ENCODE measurements at regions not wholly inside any gene's neighbourhood (a gene's known extent, or its start where the extent isn't known, plus 50 kb on each side); places are given as distances from the start of the nearest gene placed in this dataset.
A peak's percentile ranks its signal among the peaks of the same experiment; 100 is the strongest.
"Not testable (repeated sequence)": the region's sequence is repeated elsewhere in the genome, so short reads cannot be mapped to it uniquely, and the experiment has no call there.

GRCh38 chr9:110028676-110029075, 179.3 kb downstream of the C9orf152 start:
- no peak for DNase-seq

GRCh38 chr9:110029429-110029955, 178.5 kb downstream of the C9orf152 start:
- DNase-seq: no peak

GRCh38 chr9:110029956-110030480, 177.9 kb downstream of the C9orf152 start:
- DNase-seq: no peak

GRCh38 chr9:110030632-110031031, 177.3 kb downstream of the C9orf152 start:
- DNase-seq: no peak

DNA sequence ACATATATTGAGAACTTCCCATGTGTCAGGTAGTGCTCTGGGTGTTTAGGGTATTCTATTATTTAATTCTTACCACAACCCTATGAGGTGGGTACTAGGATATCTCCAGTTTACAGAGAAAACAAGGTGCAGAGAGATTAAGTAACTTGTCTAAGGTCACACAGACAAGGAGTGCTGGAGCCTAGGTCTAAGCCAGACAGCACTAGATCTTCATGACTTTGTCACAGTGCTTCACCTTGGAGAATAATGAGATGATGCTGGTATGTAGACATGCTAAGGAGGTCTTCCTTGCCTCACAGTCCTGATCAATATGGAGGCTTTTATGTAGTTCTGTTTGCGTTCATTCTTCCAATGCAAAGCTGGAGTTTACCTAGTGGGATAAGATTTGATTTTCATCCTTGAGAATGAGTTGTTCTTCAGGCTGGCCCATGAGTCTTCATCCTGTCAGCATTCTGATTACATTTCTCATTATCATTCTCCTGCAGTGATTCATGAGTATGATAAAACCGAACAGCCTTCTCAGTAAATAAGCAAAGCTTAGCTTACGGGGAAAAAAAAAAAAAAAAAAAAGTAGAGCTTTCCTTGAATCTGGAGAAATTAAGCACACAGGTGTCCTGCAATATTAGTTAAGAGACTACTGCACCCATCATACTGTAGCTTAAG, 176.3 kb downstream of the C9orf152 start:
- no peak for DNase-seq

GRCh38 chr9:110032532-110032931, 175.4 kb downstream of the C9orf152 start:
- not testable (repeated sequence) for DNase-seq

DNA sequence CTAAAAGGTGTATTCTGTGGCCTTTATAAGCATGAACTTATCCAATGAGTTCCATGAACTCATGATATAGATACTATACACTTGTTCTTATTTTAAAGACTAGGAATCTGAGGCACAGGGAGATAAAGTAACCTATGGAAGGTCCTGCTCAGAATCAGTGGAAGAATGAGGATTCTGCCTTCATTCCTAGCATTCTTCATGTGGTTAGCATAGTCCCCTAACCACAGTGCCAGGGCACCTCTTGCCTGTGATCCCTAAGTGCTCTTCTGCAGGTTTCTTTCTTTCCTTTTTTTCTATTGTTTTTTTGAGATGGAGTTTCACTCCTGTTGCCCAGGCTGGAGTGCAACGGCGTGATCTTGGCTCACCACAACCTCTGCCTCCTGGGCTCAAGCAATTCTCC, 174.1 kb downstream of the C9orf152 start:
- DNase-seq: no peak

GRCh38 chr9:110036286-110036685, 171.7 kb downstream of the C9orf152 start:
- DNase-seq: no peak

DNA sequence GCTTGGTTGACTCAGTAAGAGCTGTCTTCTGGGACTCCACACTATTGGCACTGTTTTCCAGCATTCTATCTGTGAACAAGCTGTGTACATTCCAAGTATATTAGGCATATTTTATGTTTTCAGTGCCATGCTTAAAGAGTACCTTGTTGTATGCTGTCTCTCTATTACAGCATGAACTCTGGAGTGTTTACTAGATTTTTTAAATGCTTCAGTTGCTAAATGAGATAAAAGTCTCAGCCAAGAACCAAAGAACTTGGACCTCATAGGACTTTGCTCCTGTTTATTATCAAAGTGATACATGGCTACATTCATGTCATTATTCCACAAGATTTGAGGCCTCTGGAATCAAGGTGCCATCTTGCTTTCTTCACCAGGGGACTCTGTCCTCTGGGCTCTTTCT, 167.2 kb downstream of the C9orf152 start:
- DNase-seq: no peak

DNA sequence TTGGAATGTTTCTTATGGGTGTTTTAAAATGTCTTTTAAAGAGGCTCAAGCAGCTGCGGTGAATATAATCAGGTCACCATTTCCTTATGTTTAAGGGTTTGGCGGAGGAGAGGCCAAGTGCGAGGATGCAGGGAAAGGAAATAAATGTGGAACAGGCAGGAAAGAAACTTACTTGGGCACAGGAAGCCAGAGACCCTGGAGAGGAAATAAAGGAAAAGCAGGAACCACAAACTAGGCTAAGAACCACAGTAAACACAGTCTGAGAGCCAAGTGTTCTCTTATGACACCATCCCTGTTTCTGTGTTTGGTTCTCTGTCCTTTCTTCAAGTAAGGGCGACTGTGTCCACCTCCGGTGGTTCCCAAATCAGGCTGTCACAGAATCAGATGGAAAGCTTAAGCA, 166.5 kb downstream of the C9orf152 start:
- no peak for DNase-seq

- no peak for DNase-seq
Observed at GRCh38 chr9:110047232-110047954, 160.6 kb downstream of the C9orf152 start.

DNA sequence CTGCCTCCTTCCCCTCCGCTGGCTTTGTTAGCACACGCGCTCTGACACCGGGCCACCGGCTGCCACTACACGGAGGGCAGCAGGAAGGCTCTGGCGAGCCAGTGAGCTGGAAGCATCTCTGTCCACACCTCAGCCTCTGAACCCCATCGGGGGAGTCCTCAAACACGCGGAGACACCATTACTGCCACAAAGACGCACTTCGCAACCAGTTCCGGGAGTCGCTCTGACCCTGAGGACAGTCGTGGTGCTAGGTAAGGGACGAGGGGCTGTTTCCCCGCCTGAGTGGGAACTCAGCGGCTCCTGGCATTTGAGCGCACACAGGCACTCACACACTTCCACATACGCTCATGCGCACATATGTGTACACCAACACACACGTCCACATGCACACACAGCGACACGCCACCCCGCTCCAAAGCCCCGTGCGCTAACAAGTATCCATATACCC, 160.0 kb downstream of the C9orf152 start:
- no peak for DNase-seq

GRCh38 chr9:110048403-110048975, 159.5 kb downstream of the C9orf152 start:
- DNase-seq: peak; percentile 76

DNA sequence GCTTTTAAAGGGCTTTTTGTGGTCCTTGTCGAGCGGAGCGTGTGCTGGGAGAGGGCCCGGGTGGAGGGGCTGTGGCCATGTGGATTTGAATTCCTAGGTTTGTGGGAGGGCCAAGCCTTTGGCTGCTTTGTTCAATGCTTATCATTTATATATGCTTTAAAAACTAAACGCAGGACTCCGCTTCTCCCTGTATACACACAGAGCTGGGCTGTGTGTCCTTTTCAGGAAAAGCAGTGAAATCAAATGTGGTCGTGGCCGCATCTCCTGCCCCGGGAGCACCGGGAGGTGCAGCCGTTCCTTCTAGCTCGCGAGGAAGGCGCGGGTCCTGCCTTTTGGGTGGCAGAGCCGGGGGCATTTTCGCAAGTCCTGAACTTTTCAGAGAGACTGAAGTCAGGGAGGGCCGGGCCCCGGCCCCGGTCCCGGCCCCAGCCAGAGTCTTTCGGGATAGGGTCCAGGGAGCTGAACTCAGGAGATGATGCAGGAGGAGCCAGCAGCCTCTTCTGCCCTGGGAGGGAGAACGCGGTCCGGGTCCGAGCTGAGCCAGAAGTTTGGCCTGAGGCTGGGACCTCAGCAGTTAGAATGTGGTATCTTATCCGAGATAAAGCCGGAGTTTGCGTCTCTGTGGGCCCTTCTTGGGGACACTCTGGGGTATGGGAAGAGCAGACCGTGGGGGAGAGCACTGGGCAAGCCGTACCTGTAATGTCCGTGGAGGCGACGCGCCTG, 158.8 kb downstream of the C9orf152 start:
- no peak for DNase-seq

DNA sequence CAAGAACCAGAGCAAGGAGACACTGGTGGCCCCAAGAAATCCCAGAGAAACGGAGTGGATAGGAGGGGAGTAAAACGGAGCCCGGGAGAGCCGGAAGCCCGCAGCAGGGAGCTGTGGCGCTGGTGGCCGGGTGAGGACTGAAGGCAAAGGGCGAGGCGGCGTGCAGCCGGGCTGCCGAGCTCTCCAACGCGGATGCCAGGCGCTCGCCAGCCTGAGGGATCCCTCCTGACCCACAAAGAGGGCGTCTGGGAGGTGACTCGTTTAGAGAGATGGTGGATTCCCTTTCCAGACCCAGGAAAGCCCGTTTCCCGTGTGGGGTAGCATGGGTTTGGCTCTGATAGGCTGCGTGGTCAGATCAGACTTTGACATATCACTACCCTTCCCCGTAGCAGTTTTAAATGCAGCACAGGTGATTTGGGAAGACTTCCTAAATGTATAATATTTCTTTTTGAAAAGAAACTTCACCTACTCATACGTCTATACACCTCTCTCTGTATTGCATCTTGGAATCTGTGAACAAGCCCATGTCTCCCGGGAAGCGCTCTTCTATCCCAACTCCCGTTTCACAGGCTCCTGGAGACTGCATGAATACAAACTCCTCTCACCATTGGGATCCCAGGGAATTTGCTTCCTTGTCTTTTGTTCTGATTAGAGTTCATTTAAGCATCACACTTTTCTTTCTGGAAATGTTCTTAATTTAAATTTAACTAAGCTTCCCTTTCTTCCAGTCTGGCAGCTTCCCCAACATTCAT, 158.1 kb downstream of the C9orf152 start:
- DNase-seq: no peak

DNA sequence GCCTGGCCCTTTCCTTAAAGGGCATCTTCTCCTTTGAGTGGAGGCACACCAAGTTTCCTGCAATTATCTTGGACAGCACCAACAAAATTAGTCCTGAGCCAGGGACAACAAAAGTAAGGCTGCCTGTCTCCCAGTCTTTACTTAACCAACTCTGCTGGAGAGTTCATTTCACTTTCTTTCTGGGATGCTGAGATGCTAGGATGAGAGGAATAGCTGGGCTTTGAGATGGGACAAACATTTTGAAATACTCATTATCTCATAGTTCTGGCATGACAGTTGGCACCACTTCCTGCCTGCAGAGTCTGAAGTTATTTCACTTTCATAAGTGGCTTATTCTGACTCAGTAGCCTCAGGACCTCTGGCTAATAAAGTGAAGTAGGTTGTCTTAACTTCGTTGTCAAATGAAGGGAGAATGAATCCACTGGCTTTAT, 157.0 kb downstream of the C9orf152 start:
- peak; percentile 38 for DNase-seq

DNA sequence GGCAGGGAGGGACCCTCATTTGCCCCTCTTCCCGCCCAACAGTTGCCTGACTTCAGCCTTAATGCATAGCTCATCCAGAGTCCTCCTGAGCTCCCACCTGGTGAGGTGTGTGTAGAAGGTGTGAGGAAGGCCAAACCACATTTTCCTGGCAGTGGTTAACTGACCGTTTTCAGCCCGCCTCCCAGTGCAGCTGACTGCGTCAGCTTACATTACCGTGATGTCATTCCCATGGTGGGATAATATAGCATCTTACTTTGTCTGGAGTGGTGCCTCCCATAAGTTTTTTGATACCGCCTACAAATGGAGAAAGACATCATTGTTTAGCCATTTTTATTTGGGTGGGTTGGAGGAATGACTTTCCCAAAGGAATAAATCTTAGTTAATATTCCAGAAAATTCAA, 151.9 kb downstream of the C9orf152 start:
- DNase-seq: no peak

GRCh38 chr9:110058304-110058953, 149.5 kb downstream of the C9orf152 start:
- peak; percentile 62 for DNase-seq

GRCh38 chr9:110059461-110059860, 148.5 kb downstream of the C9orf152 start:
- no peak for DNase-seq

DNA sequence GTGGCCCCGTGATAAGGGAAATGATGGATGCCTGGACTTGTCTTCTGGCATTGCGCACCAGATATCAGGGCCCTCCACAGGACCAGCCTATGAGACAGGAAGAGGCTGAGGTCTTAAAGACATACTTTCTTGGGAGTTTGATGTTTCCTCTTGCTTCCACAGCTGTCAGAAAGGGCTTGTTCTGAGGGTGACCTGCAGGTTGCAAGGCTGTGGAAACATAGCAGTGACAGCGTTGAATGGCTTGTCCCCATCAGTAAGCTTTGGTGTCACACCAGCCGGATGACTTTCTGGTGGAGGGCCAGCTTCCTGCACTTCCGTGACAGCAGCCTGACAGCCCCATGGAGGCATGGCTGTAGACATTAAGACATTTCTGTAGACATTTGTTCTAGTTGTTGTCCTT, 143.2 kb downstream of the C9orf152 start:
- no peak for DNase-seq

DNA sequence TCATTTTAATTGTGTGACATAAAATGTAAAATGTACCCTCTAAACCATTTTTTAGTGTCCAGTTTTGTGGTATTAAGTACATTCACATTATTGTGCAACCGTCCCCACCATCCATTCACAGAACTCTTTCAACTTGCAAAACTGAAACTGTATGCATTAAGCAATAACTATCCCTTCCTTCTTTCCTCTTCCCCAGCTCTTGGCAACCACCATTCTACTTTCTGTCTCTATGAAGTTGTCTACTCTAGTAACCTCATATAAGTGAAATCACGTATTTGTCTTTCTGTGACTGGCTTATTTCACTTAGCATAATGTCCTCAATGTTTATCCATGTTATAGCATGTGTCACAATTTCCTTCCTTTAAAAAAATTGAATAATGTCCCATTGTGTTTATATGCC, 142.4 kb downstream of the C9orf152 start:
- no peak for DNase-seq
